ENCODE measurements at regions not wholly inside any gene's neighbourhood (a gene's known extent, or its start where the extent isn't known, plus 50 kb on each side); places are given as distances from the start of the nearest gene placed in this dataset.

- Histone ChIP-seq H3K27ac (ENCODE audit: control insufficient read depth, insufficient read depth) (no peak overlapping the region), H2AFZ (ENCODE audit: control insufficient read depth, low read depth, low read length) (no peak overlapping the region), H3K9ac (ENCODE audit: control insufficient read depth, insufficient read depth, low read length) (no peak overlapping the region), H3K27me3 (replicated peaks in 1 of 2; ENCODE audit: control insufficient read depth in 2 of 2, insufficient read depth in 2 of 2, low read length in 1 of 2) (0 out of 4 replicates have a peak, but pooled peaks cover 0 to 3% of the 10 kb centered on the region in 2 experiments), H3K4me2 (ENCODE audit: control insufficient read depth, insufficient read depth) (no peak overlapping the region), H3K79me2 (ENCODE audit: control insufficient read depth, insufficient read depth, low read length) (no peaks in the 10 kb centered on the region), H3K9me3 (replicated peaks; ENCODE audit: control insufficient read depth, insufficient read depth, low read length) (no peaks in the 10 kb centered on the region), H4K20me1 (ENCODE audit: control insufficient read depth, insufficient read depth) (no peaks in the 10 kb centered on the region), H3K4me1 (ENCODE audit: control insufficient read depth, insufficient read depth, low read length) (no peaks in the 10 kb centered on the region), H3K36me3 (ENCODE audit: control insufficient read depth in 2 of 2, insufficient read depth in 2 of 2, low read length in 1 of 2) (no peaks in the 10 kb centered on the region; a peak in 1 of 4 replicates), H3K4me3 (no peak overlapping the region)
- in situ Hi-C loops (cut with MboI) (no loop called here), intact Hi-C loops (cut with micrococcal nuclease; ENCODE audit: unreplicated experiment) (no loop called here)
- BruUV-seq (replicated peaks) = no TSS peak
- no peak for DNase-seq (ENCODE audit: low read depth, low spot score)
- CTCF ChIA-PET = no interaction called here
- no peak for FAIRE-seq
- SMC1A ChIA-PET (ENCODE audit: uncharacterized antibody, unreplicated experiment) = no interaction called here
- 3% methylated on average over 2 of the region's 2 CpGs for WGBS (ENCODE audit: insufficient coverage, insufficient replicate concordance, low lambda C conversion rate, missing lambda C conversion rate)
- RAD21 ChIA-PET (ENCODE audit: unreplicated experiment) = interaction anchor here (0.5 kb wide), 1 partner anchor 773 kb away, joined by 7 read pairs; no protein-coding TSS in a partner anchor
- POLR2A ChIA-PET = no interaction called here
- no peak for ATAC-seq
- TF ChIP-seq BCL3 (IDR thresholded peaks at IDR 0.05; ENCODE audit: borderline replicate concordance, insufficient read depth, low read depth, low read length, poor library complexity, severe bottlenecking) = no peak
- peak; percentile 35; the same call in 1 of the 2 replicates for TF ChIP-seq RUNX3 (IDR thresholded peaks at IDR 0.05; ENCODE audit: low read length)
- TF ChIP-seq JUND (IDR thresholded peaks at IDR 0.05; ENCODE audit: low read depth, low read length) = no peak
- no peak for TF ChIP-seq STAT3 (IDR thresholded peaks at IDR 0.05; ENCODE audit: low read depth, low read length)
- TF ChIP-seq ZNF24 (IDR thresholded peaks at IDR 0.05) = no peak
- no peak for TF ChIP-seq LARP7 (IDR thresholded peaks at IDR 0.05)
- no peak for TF ChIP-seq ZBTB11 (CRISPR knock-in tag; IDR thresholded peaks at IDR 0.05)
- TF ChIP-seq FOXK2 (IDR thresholded peaks at IDR 0.05) = no peak
- TF ChIP-seq MEF2A (IDR thresholded peaks at IDR 0.05; ENCODE audit: insufficient read depth, low read depth, low read length) = 0 out of 2 replicates have a peak, but pooled peaks have one; percentile 38
- TF ChIP-seq ZNF384 (IDR thresholded peaks at IDR 0.05; ENCODE audit: borderline replicate concordance, low read depth, low read length) = no peak
- peak; percentile 37 for TF ChIP-seq MEF2B (IDR thresholded peaks at IDR 0.05; ENCODE audit: partially characterized antibody, poor library complexity, severe bottlenecking)
- no peak for TF ChIP-seq CBFB (IDR thresholded peaks at IDR 0.05; ENCODE audit: low read depth)
- peak; percentile 22; the same call in 1 of the 2 replicates for TF ChIP-seq FOXM1 (IDR thresholded peaks at IDR 0.05; ENCODE audit: low read depth, low read length)
- TF ChIP-seq HSF1 (IDR thresholded peaks at IDR 0.05; ENCODE audit: low read depth, low read length) = no peak
- TF ChIP-seq CBX5 (IDR thresholded peaks at IDR 0.05; ENCODE audit: low read depth) = no peak
- TF ChIP-seq HDGF (IDR thresholded peaks at IDR 0.05) = no peak
- TF ChIP-seq CEBPZ (IDR thresholded peaks at IDR 0.05; ENCODE audit: low read depth, low read length) = no peak
These were observed 296.3 kb downstream of the PREX1 start for GRCh38 chr20:48531505-48531904.
